HL-60/S4 treated with retinoic acid at 250 ng/mL for 4 days and 3 days (cell line): ENCODE measurements at regions not wholly inside any gene's neighbourhood (a gene's known extent, or its start where the extent isn't known, plus 50 kb on each side); places are given as distances from the start of the nearest gene placed in this dataset.

ENCODE experiments used
- in situ Hi-C: fragments of 300-500 bp; cut with MboI; formaldehyde crosslinking; loops from 2 replicates; pipeline ENCODE4 v1.7.0; 2022; ENCODE audit warnings: low sequenced_read_pairs

DNA sequence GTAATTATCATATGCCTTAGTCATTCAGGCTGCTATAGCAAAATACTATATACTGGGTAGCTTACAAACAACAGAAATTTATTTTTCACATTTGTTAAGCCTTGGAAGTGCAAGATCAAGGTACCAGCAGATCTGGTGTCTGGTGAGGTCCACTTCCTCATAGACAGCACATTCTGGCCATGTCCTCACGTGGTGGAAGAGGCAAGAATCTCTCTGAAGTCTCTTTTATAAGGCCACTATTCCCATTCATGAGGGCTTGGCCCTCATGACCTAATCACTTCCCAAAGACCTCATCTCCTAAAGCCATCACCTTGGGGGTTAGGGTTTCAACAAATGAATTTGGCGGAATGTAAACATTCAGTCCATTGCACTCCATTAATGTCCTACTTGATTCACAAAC lies 137.5 kb upstream of the C1GALT1 start:
- in situ Hi-C loops = no loop called here

DNA sequence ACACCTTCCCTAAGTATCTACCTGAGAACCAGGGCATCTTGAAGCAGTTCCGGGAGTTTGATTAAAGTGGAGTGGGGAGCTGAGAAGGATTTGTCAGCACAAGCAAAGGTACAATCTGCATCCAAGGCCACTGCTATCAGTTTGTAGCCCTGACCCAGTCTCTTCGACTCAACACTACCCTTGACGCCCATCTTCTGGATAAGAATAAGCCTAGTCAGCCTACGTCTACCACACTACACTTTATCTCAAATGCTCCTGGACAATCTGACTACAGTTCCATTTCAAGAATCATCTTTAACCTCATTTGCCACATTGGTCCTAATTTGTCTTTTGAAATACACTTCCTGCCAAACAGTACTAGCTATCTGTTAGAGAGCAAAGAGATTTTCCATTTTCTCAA lies 134.1 kb upstream of the C1GALT1 start:
- in situ Hi-C loops = no loop called here

DNA sequence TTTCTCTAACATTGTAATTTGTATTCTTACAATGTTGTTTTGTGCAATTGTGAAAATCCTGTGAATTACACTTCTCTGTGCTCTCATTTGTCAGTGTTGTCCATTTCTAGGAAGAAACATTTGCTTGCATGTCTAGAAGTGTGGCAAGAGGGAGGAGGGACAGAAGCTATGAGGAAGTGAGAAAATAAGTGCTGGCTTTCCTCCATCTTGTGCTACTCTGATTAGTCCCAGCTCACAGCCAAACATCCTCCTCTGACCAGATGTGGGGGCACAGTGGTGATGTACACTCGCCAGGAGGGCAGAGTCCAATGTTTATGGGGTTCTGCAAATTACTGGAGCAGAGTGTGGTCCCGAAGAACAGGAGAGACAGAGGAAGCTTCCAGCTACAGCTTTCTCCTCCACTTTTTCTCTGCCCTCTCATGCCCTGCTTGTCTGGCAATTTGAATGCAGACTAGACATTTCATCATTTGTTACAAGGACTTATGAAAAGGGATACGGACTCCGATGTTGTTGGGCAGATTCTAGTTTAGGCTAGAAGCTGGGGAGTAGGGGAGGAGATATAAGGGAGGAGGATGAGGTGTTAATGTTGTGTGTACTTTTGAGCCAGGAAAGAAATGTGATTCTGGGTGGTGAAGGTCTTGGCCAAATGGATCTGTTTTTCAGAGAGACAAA lies 131.0 kb upstream of the C1GALT1 start:
- in situ Hi-C loops = no loop called here

DNA sequence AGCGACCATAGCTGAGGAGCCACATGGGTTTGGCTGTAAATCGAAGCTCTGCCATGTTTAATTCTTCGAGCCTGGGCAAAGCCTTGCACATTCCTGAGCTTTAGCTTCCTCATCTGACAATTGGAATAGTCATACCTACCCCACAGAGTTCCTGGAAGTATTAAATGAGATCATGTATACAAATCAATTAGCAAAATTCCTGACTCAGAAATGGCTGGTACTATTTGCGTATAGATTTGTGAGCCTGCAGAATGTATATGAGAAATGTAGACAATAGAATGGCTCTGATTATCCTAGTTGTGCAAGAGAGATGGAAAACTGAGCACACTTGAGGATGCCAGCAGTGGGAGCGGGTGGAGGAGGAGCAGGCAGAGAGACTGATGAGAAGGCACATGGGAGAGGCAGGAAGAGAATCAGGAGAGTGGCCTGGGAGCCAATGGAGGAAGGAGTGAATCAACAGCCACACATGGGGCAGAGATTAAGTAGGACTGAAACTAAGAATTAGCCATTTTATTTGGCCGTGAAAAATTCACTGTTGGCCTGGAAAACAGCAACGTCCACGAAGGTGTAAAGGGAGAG lies 128.0 kb upstream of the C1GALT1 start:
- in situ Hi-C loops = no loop called here

DNA sequence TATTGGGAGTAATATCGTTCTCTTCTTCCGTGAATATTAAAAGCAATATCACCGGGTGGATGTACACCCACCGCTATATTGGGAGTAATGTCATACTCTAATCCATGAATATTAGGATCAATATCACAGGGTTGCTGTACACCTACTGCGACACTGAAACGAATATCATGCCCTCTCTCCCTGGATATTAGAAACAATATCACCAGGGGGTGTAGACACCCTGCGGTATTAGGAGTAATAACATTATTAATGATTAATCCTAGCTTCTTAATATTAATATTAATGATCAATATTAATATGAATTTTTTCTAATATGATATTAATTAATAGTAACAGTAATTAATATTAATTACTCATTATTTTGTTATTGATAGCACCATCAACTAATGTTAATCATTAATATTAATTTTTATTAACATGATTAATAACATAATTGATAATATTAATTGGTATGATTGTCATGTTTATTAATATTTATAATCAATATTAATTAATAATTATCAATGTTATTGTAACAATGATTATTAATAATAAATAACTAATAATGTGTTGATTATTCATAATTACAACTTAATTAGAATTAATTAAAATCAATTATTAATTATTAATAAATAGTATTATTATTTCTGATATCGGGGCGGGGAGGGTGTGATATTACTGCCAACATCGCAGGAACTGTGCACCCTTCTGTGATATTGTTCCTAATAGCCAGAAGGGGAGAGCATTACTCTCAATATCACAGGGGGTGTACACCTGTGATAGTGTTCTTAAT lies 121.3 kb upstream of the C1GALT1 start:
- in situ Hi-C loops = no loop called here

DNA sequence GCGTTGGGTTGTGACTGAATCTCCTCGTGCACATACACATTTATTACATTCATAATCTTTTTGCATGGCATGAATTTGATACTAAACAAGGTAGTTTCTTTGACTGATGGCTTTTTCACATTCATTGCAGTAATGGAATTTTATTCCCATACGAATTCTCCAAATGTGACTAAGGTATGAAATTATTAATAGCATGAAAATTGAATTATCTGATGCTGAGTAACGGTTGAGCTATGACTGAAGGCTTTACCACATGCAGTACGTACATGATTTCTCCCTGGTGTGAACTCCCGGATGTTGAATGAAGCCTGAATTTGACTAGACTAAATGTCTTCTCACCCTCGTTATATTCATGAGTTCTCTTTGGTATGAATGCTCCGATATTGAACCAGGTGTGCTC lies 104.4 kb upstream of the C1GALT1 start:
- in situ Hi-C loops = no loop called here

DNA sequence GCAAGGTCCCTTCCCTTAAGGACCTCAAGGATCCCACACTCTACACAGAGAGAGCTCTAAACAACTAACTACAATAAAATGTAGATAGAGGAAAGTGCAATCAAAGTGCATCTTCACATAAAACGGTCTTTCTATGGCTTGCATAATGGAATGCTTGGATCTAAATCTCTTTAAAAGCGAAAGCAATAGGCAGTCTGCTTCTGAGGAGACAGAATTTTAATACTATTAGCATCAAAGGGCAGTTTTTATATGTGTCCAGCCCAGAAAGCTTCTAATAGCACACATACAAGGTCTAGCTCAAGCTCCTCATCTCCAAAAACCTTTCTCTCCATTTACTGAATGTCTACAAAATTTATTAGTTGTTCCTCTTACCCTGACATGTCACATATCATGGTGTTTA lies 101.5 kb upstream of the C1GALT1 start:
- in situ Hi-C loops = no loop called here

DNA sequence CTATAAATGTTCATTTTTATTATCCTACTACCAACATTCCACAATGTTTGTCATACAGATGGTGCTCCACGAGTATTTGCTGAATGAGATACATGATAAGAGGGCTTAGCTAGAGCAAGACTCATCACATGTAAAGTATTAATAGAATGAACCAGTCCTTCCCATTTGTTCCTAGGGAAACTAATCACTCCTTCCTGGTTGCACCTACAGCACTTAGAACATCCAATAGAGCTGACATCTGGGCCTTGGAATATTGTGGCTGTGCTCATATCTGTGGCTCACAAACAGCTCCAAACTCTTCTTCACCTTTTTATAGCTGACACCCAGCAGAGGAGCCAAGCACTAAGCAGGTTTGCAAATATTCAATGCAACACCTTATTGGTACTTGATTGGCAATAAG lies 91.9 kb upstream of the C1GALT1 start:
- in situ Hi-C loops = no loop called here

DNA sequence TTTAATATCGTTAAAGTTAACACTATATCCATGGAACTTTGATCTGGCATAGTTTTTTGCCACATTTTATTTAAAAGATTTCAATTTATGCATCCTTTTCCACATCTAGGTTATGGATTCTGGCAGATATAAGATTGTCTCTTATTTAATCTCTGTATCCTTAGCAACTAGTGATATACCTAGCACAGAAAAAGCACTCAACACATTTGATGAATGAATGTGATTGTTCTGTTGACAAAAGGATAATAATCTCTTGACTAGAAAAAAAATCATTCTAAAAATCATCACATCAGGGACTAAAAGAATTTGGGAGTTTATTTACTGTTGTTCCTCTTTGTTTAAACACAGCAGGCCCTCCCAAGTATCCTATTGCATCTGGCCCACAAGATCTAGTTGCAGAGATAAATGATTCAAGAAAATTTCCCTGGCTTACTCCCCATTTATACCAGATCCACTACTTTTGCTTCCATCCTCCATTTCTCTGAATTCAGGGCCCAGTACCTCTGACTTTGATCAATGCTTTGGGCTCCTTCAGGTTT lies 84.0 kb upstream of the C1GALT1 start:
- in situ Hi-C loops = no loop called here

DNA sequence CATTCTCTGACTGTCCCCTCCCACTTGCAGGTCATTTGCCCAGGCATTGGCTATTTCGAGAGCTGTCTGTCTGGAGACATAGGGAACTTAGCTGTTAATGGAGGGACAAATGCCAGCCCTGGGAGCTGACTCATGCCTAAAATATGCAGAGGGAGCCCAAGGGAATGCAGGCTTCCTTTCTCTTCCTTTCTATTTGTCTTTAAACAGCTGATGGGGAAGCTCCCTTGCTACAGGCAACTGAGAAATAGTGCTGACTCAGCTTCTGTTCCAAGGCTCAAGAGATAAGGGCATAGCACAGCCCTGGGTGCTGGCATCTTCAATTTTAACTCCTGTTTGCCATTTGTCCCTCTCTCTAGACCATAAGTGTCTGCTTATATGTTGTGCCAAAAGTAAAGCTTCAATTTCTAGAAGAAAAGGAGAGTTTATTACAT lies 82.7 kb upstream of the C1GALT1 start:
- in situ Hi-C loops = no loop called here

DNA sequence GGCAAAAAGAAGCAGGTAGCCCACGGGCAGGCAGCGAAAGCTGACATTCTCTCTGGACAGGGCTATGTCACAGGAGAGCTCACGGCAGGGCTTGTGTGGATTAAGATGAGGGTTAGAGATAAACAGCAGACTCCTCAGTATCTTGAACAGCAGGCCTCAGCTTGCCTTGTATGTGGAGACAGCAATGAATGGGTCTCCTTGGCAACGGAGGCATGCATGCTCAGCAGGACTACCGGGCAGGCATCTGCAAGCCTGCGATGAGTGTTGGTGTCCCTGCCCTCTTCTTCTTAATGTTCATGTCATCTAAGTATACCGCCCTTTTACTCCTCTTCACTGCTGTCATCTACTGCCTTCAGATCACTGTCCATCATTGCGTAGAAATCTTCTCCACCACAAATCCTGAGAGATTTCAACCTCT lies 81.9 kb upstream of the C1GALT1 start:
- in situ Hi-C loops = no loop called here

DNA sequence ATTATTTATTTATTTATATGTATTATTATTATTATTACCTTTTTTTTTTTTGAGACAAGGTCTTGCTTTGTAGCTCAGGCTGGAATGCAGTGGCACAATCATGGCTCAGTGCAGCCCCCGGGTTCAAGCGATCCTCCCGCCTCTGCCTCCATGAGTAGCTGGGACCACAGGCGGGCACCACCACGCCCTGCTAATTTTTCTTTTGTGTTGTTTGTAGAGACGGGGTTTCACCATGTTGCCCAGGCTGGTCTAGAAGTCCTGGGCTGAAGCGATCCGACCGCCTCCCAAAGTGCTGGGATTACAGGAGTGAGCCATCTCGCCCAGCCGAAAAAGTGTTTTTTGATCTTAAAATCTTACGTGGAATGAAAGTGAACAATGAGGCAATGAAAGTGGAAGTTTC lies 79.4 kb upstream of the C1GALT1 start:
- in situ Hi-C loops = no loop called here

DNA sequence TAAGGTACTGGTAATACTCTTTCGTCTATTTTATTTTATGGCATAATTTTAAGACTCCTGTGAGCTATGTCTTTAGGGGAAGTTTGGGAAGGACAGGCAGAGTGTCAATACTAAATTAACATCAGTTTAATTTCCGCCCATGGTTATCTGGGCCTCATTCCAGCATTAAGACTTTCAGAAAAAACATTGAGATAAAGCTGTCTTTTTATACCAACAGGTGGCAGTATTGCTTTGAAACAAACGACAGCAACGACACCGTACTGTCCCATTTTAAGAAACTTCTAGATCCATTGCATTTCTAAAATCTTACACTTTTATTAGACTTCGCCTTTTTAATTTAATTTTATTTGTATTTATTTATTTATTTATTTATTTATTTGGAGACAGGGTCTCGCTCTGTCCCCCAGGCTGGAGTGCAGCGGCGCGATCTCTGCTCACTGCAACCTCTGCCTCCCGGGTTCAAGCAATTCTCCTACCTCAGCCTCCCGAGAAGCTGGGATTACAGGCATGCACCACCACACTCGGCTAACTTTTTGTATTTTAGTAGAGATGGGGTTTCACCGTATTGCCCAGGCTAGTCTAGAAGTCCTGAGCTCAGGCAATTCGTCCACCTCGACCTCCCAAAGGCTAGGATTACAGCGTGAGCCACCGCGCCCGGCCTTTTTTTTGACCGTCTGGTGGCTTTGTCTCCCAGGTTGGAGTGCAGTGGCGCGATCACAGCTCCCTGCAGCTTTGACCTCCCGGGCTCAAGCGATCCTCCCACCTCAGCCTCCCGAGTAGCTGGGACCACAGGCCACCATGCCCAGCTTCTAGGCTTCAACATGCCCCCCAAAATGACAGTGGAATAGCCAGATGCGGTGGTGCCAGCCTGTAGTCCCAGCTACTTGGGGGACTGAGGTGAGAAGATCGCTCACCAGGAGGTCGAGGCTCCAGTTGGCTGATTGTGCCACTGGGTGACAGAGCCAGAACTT lies 78.7 kb upstream of the C1GALT1 start:
- in situ Hi-C loops = no loop called here

DNA sequence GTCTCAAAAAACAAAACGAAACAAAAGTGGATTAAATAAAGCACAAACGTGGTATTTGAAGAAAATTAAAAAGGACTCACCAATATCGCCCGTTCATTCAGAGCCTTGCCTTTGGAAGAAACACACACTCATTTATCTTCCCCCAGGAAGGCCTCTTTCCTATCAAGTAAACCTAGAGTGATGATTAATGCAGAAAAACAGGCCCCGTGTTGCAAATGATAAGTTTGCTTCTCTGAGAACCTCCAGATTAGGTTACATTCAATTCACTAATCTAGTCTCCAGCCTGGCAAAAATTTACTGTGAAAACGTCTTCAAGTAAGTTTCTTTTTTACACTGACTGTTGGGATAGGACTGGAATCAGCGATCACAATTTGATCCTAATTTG lies 78.0 kb upstream of the C1GALT1 start:
- in situ Hi-C loops = no loop called here

DNA sequence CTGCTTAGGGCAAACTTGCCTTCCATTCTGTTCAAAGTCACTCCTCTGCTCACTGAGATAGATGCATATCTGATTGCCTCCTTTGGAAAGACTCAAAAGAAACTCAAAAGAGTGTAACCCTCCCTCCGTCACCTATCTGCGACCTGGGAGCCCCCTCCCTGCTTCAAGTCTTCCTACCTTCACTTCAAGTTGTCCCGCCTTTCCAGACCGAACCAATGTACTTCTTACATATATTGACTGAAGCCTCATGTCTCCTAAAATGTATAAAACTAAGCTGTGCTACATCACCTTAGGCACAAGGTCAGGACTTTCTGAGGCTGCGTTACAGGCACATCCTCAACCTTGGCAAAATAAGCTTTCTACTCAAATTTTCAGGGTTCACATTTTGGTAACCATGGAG lies 77.4 kb upstream of the C1GALT1 start:
- in situ Hi-C loops = no loop called here

DNA sequence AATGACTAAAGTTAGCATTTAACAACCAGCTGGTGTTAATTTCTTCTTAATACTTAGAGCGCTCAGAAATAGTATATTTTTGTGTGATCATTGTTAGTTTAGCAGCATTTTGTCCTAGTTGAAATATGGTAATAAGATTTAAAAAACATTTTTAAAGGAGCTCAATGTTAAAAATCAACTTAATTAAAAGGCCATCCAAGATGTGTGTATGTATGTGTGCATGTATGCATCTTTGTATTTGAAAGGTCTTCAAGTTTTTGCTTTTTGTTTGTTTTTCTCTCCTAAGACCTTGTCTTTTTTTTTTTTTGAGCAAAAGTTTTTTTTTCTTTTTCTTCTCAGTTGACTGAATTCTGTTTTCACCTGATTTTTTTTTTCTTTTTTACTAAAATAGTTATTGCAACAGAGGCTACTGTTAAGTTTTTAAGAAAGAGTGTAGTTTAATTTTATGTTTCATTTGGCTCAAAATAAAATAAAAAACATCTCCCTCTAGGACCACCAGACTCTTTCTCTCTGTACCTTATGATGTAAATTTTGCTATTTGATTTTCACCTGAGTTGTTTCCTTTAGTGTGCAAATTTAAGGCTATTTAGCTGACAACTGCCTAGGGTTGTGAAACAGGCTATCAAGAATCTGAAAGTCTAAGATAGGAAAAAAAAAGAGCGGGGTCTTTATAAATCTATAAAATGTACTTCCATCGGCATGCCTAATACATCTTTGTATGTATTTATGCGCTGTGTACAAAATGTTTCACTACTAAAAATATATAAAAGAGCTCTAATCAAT lies 76.4 kb upstream of the C1GALT1 start:
- in situ Hi-C loops = no loop called here

DNA sequence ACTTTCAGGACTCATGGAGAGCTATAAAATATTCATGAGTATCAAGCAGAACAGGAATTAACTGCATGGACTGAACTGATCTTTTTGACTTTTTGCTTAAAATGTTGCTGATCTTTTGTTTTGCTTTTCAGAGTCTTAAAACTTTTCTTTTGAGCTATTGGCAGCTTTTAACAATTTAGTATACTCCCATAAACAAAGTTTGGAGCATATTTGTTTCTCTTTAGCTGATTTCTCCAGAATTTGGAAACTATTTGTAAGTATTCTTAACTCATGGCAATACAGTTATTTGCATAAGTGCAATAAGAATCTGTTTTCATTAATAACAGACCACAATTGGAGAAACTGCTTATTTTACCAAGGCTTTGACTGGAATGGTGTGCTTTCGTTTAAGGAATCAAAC lies 73.4 kb upstream of the C1GALT1 start:
- in situ Hi-C loops = no loop called here

DNA sequence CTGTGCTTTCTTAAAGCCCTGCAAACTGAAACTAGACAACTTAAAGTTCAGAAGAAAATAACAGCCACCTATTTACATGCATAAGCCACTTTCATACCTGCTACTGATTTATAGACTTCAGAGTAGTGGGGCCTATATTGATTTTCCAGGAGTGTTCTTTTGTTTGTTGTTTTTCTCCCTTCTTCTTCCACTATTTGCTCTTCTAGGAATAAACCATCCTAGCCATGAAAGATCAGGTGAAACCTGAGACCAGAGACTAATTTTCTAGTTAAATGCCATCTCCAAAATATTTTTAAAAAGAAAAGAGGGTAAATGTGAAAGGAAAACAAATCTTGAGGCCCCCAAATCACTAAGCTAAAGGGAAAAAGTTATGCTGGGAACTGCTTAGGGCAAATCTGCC lies 72.4 kb upstream of the C1GALT1 start:
- in situ Hi-C loops = no loop called here

DNA sequence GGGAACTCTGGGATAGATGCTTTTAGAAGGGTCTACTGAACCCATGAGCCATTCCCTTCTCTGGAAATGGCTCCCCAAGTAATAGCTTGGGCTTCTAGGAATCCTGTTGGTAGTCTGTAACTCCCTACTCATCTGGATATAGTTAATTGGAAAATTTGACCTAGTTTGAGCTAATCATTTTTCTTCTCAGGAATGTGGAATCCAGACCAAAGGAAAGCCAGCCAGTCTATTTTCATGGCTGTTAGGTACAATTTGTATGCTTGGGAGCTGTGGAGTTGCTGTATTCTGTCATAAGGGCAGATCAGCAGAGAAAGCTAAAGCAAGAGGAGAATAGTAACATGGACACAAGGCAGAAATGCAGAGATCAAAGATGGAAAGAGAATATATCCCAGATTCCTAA lies 71.6 kb upstream of the C1GALT1 start:
- in situ Hi-C loops = no loop called here

DNA sequence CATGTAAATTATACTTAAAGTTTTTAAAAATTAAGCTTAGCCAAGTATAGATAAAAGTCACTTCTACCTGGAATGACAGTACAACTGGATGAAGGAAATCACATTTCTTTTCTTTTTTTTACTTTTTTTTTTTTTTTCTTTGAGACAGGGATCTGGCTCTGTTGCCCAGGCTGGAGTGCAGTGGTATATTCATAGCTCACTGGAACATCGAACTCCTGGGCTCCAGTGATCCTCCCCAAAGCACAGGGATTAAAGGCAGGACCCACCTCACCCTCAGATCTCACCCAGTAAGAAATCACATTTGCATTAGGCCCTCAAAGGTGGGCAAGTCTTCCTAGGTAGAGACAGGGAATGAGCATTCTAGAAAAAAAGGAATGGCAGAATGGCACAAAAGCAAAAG lies 69.5 kb upstream of the C1GALT1 start:
- in situ Hi-C loops = no loop called here
